CD4-positive, alpha-beta T cell treated with Interleukin-17A for 1 hour (primary cell): ENCODE measurements at regions not wholly inside any gene's neighbourhood (a gene's known extent, or its start where the extent isn't known, plus 50 kb on each side); places are given as distances from the start of the nearest gene placed in this dataset.
"Not testable (repeated sequence)": the region's sequence is repeated elsewhere in the genome, so short reads cannot be mapped to it uniquely, and the experiment has no call there.

Experiments used
- DNase-seq: peaks from one replicate; pipeline ENCODE4 v3.0.0-alpha.2; 2020

- no peak for DNase-seq
These were observed 172.5 kb upstream of the FOXF1 start for GRCh38 chr16:86337581-86338402.

- no peak for DNase-seq
These were observed 171.8 kb upstream of the FOXF1 start for GRCh38 chr16:86338403-86339115.

GRCh38 chr16:86342161-86342834, 168.0 kb upstream of the FOXF1 start:
- DNase-seq, result no peak

- no peak for DNase-seq
These were observed 167.1 kb upstream of the FOXF1 start for GRCh38 chr16:86343027-86343795.

- DNase-seq, result no peak
These were observed 166.3 kb upstream of the FOXF1 start for GRCh38 chr16:86343796-86344585.

GRCh38 chr16:86344586-86344871, 165.8 kb upstream of the FOXF1 start:
- DNase-seq, result no peak

GRCh38 chr16:86344881-86345280, 165.4 kb upstream of the FOXF1 start:
- DNase-seq, result no peak

GRCh38 chr16:86345516-86345915, 164.8 kb upstream of the FOXF1 start:
- no peak for DNase-seq

- DNase-seq, result no peak
These were observed 164.3 kb upstream of the FOXF1 start for GRCh38 chr16:86346034-86346433.

- DNase-seq, result no peak
These were observed 163.2 kb upstream of the FOXF1 start for GRCh38 chr16:86347090-86347489.

- no peak for DNase-seq
These were observed 162.3 kb upstream of the FOXF1 start for GRCh38 chr16:86347916-86348555.

- DNase-seq, result no peak
These were observed 160.9 kb upstream of the FOXF1 start for GRCh38 chr16:86349338-86349900.

GRCh38 chr16:86350289-86350688, 160.0 kb upstream of the FOXF1 start:
- DNase-seq, result no peak

GRCh38 chr16:86351041-86351784, 159.1 kb upstream of the FOXF1 start:
- DNase-seq, result no peak

- not testable (repeated sequence) for DNase-seq
These were observed 158.6 kb upstream of the FOXF1 start for GRCh38 chr16:86351785-86352139.

- DNase-seq, result no peak
These were observed 157.2 kb upstream of the FOXF1 start for GRCh38 chr16:86353148-86353547.

GRCh38 chr16:86353948-86354347, 156.4 kb upstream of the FOXF1 start:
- DNase-seq, result no peak

GRCh38 chr16:86354641-86355513, 155.4 kb upstream of the FOXF1 start:
- no peak for DNase-seq

- no peak for DNase-seq
These were observed 154.8 kb upstream of the FOXF1 start for GRCh38 chr16:86355531-86355930.

GRCh38 chr16:86355951-86356350, 154.4 kb upstream of the FOXF1 start:
- DNase-seq, result no peak
